ENCODE measurements at regions not wholly inside any gene's neighbourhood (a gene's known extent, or its start where the extent isn't known, plus 50 kb on each side); places are given as distances from the start of the nearest gene placed in this dataset.

GRCh38 chr19:30223866-30224688, 148.1 kb upstream of the ZNF536 start:
- no peak overlapping the region for H3K27ac ChIP-seq
- no peaks in the 10 kb centered on the region for H3K36me3 ChIP-seq
- H3K9me3 ChIP-seq, result no peaks in the 10 kb centered on the region
- H3K27me3 ChIP-seq, result peaks cover 0 to 88% of the 10 kb centered on the region in 2 donors
- DNase-seq, result no peak
- intact Hi-C loops (cut with DNase I; ENCODE audit: low total_unique reads), result loop anchor here (10.0 kb wide), 1 partner anchor 431 kb away; no protein-coding TSS in a partner anchor
- TF ChIP-seq, protein P1, sequence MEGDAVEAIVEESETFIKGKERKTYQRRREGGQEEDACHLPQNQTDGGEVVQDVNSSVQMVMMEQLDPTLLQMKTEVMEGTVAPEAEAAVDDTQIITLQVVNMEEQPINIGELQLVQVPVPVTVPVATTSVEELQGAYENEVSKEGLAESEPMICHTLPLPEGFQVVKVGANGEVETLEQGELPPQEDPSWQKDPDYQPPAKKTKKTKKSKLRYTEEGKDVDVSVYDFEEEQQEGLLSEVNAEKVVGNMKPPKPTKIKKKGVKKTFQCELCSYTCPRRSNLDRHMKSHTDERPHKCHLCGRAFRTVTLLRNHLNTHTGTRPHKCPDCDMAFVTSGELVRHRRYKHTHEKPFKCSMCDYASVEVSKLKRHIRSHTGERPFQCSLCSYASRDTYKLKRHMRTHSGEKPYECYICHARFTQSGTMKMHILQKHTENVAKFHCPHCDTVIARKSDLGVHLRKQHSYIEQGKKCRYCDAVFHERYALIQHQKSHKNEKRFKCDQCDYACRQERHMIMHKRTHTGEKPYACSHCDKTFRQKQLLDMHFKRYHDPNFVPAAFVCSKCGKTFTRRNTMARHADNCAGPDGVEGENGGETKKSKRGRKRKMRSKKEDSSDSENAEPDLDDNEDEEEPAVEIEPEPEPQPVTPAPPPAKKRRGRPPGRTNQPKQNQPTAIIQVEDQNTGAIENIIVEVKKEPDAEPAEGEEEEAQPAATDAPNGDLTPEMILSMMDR (IDR thresholded peaks at IDR 0.05), result no peak
- H3K4me3 ChIP-seq, result no peak overlapping the region
- peaks cover 0 to 44% (median 38%) of the 10 kb centered on the region in 4 donors for H3K4me1 ChIP-seq

DNA sequence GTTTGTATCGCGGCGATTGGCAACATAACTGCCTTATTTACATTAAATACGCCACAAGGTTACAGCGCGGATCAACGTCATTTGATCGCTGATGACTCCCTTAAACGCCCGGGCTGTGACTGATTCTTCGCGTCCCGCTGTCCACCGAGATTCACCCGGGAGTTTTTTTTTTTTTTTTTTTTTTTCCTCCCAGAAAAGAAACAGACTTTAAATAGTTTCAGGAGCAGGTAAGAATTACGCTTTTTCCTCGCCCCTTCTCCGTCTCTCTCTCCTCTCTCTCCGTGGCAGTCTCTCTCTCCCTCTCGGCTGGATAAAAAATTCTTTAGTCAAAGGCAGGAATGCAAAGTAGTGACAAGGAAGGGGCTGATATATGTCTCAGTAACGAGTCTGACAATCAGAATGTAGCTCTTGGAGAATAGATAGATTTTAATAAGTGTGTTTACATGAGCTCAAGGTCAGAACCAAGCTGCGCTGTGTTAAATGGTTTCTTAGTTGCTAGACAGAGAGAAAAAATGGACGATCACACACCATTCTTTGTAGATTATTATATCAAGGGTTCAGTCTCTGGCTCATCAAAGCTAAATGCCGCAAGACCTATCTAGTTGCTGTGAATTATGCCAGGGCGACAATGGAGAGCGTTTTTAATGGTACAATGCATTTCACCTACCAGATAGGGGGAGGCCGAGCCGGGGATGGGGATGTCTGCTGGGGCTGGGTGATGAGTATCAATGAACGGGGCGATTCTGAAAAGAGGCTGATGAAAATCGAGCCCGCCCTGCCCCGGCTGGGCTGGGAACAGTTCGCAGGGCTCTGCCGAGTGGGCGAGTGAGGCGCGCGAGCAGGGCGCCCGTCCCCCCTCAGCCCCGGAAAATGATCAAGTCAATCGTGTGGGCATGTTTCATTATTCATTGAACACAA, 147.2 kb upstream of the ZNF536 start:
- intact Hi-C loops (cut with DNase I; ENCODE audit: low total_unique reads), result loop anchor here (10.0 kb wide), 1 partner anchor 430 kb away; no protein-coding TSS in a partner anchor
- peak overlapping the region; percentile 53 to 72 for H3K4me3 ChIP-seq
- no peaks in the 10 kb centered on the region for H3K9me3 ChIP-seq
- DNase-seq, result no peak
- TF ChIP-seq, protein P1 (IDR thresholded peaks at IDR 0.05), result no peak
- H3K27me3 ChIP-seq, result peaks cover 0 to 93% of the 10 kb centered on the region in 2 donors
- no peaks in the 10 kb centered on the region for H3K36me3 ChIP-seq
- H3K27ac ChIP-seq, result no peak overlapping the region
- peaks cover 0 to 45% (median 38%) of the 10 kb centered on the region in 4 donors for H3K4me1 ChIP-seq

DNA sequence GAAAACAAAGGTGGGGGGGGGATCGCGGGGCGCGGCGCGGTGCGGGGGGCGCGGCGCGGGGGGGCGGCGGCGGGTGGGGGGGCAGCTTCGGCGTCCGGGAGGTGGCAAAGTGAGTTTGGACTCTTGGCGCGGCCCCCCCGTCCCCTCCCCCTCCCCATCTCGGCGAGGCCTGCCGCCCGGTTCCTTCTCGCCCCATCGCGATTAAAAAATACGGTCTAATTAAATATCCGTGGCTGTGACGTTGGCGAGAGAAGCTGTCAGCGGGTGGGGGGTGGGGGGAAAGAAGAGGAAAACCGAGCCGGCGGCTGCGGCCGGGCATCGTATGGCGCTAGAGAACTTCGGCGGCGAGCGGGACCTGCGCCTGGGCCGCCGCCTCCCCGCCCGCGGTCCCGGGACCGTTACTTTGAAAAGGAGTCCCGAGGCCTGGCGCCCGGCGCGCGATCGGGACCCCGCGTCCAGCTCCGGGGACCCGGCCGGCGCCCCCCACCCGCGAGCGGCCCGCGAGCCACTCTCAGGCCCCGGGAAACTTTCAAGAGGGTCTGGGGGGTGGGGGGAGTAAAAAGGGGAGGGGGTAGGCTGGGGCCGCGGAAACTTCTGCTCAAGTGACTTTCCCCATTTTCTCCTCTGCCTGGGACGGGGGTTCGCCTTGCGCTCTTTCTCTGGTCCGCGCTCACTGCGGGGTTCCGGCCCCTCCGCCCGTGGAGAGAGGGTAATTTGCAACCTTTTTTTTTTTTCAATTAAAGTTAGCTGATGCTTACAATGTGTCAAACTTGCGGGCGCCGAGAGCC, 146.3 kb upstream of the ZNF536 start:
- H3K4me1 ChIP-seq, result peaks cover 0 to 45% (median 38%) of the 10 kb centered on the region in 4 donors
- no peak for DNase-seq
- H3K36me3 ChIP-seq, result no peaks in the 10 kb centered on the region
- no peak overlapping the region for H3K27ac ChIP-seq
- intact Hi-C loops (cut with DNase I; ENCODE audit: low total_unique reads), result loop anchor here (10.0 kb wide), 1 partner anchor 429 kb away; no protein-coding TSS in a partner anchor
- no peaks in the 10 kb centered on the region for H3K9me3 ChIP-seq
- TF ChIP-seq, protein P1 (IDR thresholded peaks at IDR 0.05), result no peak
- peaks cover 0 to 94% of the 10 kb centered on the region in 2 donors for H3K27me3 ChIP-seq
- H3K4me3 ChIP-seq, result peak overlapping the region; percentile 53 to 72

DNA sequence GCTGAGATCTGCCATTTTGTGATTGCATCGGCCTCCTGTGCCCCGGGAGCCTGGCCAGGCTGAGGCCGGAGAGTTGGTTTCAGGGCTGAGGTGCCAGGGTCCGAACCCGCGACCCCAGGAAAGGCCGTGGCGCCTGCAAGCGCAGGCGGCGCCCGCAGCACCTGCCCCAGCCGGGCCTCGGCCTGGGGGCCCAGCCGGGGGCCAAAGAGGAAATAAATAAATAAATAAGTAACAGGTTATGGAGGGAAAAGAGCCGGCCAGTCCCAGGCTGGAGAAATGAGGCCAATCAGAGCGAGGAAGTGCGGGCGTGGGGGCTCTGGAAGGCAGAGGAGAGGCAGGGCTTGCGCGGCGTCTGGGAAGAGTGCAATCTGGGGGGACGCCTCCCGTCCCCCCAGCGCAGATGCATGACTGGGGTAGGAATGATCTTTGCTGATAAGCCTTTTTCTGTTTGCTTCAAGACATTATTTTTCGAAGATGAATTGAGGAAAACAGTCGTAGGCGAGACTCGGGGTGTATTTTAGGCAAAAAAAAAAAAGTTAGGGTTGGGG, 145.6 kb upstream of the ZNF536 start:
- intact Hi-C loops (cut with DNase I; ENCODE audit: low total_unique reads), result loop anchor here (10.0 kb wide), 1 partner anchor 428 kb away; no protein-coding TSS in a partner anchor
- H3K36me3 ChIP-seq, result no peaks in the 10 kb centered on the region
- no peak for DNase-seq
- peaks cover 0 to 97% of the 10 kb centered on the region in 2 donors for H3K27me3 ChIP-seq
- TF ChIP-seq, protein P1 (IDR thresholded peaks at IDR 0.05), result no peak
- no peaks in the 10 kb centered on the region for H3K9me3 ChIP-seq
- H3K27ac ChIP-seq, result no peak overlapping the region
- peak overlapping the region; percentile 53 to 72 for H3K4me3 ChIP-seq
- H3K4me1 ChIP-seq, result peaks cover 0 to 45% (median 38%) of the 10 kb centered on the region in 4 donors

Data from tibial artery (tissue), 4 donors.